Ishikawa (cell line): ENCODE measurements at regions not wholly inside any gene's neighbourhood (a gene's known extent, or its start where the extent isn't known, plus 50 kb on each side); places are given as distances from the start of the nearest gene placed in this dataset.
A peak's percentile ranks its signal among the peaks of the same experiment; 100 is the strongest.

Experiments used
- CEBPB ChIP-seq: IDR thresholded peaks from 2 replicates; pipeline ENCODE4 v1.6.1; 2012
- CREB1 ChIP-seq: IDR thresholded peaks from 2 replicates; pipeline ENCODE4 v1.6.1; 2012; ENCODE audit warnings: low read depth
- EGR1 ChIP-seq: IDR thresholded peaks from 2 replicates; pipeline ENCODE4 v1.6.1; 2012
- EP300 ChIP-seq: IDR thresholded peaks from 2 replicates; pipeline ENCODE4 v1.6.1; 2012; ENCODE audit warnings: borderline replicate concordance
- FOXM1 ChIP-seq: IDR thresholded peaks from 2 replicates; pipeline ENCODE4 v1.6.1; 2012; ENCODE audit warnings: low read depth, borderline replicate concordance
- MAX ChIP-seq: IDR thresholded peaks from 2 replicates; pipeline ENCODE4 v1.6.1; 2012
- NFIC ChIP-seq: IDR thresholded peaks from 2 replicates; pipeline ENCODE4 v1.6.1; 2012
- RAD21 ChIP-seq: IDR thresholded peaks from 2 replicates; pipeline ENCODE4 v1.6.1; 2012; ENCODE audit warnings: low read depth
- REST ChIP-seq: IDR thresholded peaks from 2 replicates; pipeline ENCODE4 v1.6.1; 2012; ENCODE audit warnings: low read depth, mild to moderate bottlenecking
- TAF1 ChIP-seq: IDR thresholded peaks from 2 replicates; pipeline ENCODE4 v1.6.1; 2012; ENCODE audit warnings: low read depth, mild to moderate bottlenecking
- TCF12 ChIP-seq: IDR thresholded peaks from 2 replicates; pipeline ENCODE4 v1.6.1; 2012; ENCODE audit warnings: low read depth
- TEAD4 ChIP-seq: IDR thresholded peaks from 2 replicates; pipeline ENCODE4 v1.6.1; 2012
- YY1 ChIP-seq: IDR thresholded peaks from 2 replicates; pipeline ENCODE4 v1.6.1; 2012; ENCODE audit warnings: low read depth
- ZBTB7A ChIP-seq: IDR thresholded peaks from 2 replicates; pipeline ENCODE4 v1.6.1; 2012; ENCODE audit warnings: low read depth
- TF ChIP-seq, protein P1 (sequence below): IDR thresholded peaks from 2 replicates; pipeline ENCODE4 v1.6.1; 2012

GRCh38 chr3:177405191-177405672 is 207.9 kb upstream of the TBL1XR1 start:
- TF ChIP-seq CREB1, result no peak
- TF ChIP-seq REST, result no peak
- TF ChIP-seq, protein P1, sequence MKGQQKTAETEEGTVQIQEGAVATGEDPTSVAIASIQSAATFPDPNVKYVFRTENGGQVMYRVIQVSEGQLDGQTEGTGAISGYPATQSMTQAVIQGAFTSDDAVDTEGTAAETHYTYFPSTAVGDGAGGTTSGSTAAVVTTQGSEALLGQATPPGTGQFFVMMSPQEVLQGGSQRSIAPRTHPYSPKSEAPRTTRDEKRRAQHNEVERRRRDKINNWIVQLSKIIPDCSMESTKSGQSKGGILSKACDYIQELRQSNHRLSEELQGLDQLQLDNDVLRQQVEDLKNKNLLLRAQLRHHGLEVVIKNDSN, result no peak
- no peak for TF ChIP-seq NFIC
- no peak for TF ChIP-seq EP300
- no peak for TF ChIP-seq TAF1
- no peak for TF ChIP-seq RAD21
- no peak for TF ChIP-seq MAX

GRCh38 chr3:177410730-177411129 is 213.4 kb upstream of the TBL1XR1 start:
- TF ChIP-seq MAX, result 0 out of 2 replicates have a peak, but pooled peaks have one; percentile 35
- TF ChIP-seq EP300, result no peak; the same call in 1 of the 2 replicates

GRCh38 chr3:177411201-177411600 is 213.9 kb upstream of the TBL1XR1 start:
- TF ChIP-seq TCF12, result no peak
- no peak for TF ChIP-seq TEAD4
- no peak for TF ChIP-seq NFIC
- TF ChIP-seq YY1, result no peak
- TF ChIP-seq ZBTB7A, result no peak
- no peak for TF ChIP-seq MAX
- no peak for TF ChIP-seq FOXM1
- no peak for TF ChIP-seq EGR1

GRCh38 chr3:177414093-177414492 is 216.8 kb upstream of the TBL1XR1 start:
- TF ChIP-seq RAD21, result no peak
- TF ChIP-seq YY1, result no peak
- TF ChIP-seq EGR1, result no peak
- TF ChIP-seq TAF1, result no peak
- TF ChIP-seq FOXM1, result no peak
- no peak for TF ChIP-seq NFIC
- no peak for TF ChIP-seq TCF12
- no peak for TF ChIP-seq TEAD4
- no peak for TF ChIP-seq CEBPB
- TF ChIP-seq REST, result no peak
- TF ChIP-seq CREB1, result no peak
- no peak for TF ChIP-seq ZBTB7A
- TF ChIP-seq EP300, result no peak
- TF ChIP-seq MAX, result no peak
- TF ChIP-seq, protein P1, result no peak

GRCh38 chr3:177418787-177419186 is 221.5 kb upstream of the TBL1XR1 start:
- TF ChIP-seq EP300 (no peak), ZBTB7A (no peak), YY1 (no peak), TCF12 (no peak), REST (no peak), FOXM1 (no peak), TEAD4 (no peak), CREB1 (no peak), RAD21 (no peak), CEBPB (no peak), NFIC (no peak), TAF1 (no peak), MAX (no peak), EGR1 (no peak)
- TF ChIP-seq, protein P1, result no peak
